ENCODE measurements at regions not wholly inside any gene's neighbourhood (a gene's known extent, or its start where the extent isn't known, plus 50 kb on each side); places are given as distances from the start of the nearest gene placed in this dataset.

- Histone ChIP-seq H4K20me1 (ENCODE audit: insufficient read depth) (no peaks in the 10 kb centered on the region), H3K4me1 (ENCODE audit: control insufficient read depth in 1 of 2, insufficient read depth in 2 of 2, low read length in 2 of 2) (peaks cover 0 to 17% of the 10 kb centered on the region in 2 experiments; a peak in 3 of 4 replicates), H3K9ac (ENCODE audit: low read length) (no peak overlapping the region), H3K4me2 (ENCODE audit: low read length) (no peak overlapping the region), H3K9me2 (ENCODE audit: insufficient read depth) (no peaks in the 10 kb centered on the region), H3K79me2 (ENCODE audit: insufficient read depth, low read length) (no peaks in the 10 kb centered on the region), H3K36me3 (ENCODE audit: control insufficient read depth in 1 of 2, insufficient read depth in 2 of 2, low read length in 2 of 2) (no peaks in the 10 kb centered on the region), H2AFZ (ENCODE audit: low read depth, low read length, poor library complexity, severe bottlenecking) (no peak overlapping the region), H3K27me3 (ENCODE audit: insufficient read depth, low read length) (no peaks in the 10 kb centered on the region), H3K27ac (ENCODE audit: low read depth, low read length) (no peak overlapping the region), H3K4me3 (replicated peaks in 1 of 2; ENCODE audit: low read depth in 1 of 2, low read length in 2 of 2) (no peak overlapping the region), H3K9me3 (ENCODE audit: control insufficient read depth in 1 of 2, insufficient read depth in 1 of 2, low read depth in 1 of 2, low read length in 2 of 2) (no peaks in the 10 kb centered on the region; a peak in 1 of 4 replicates)
- no TSS peak for BruUV-seq (replicated peaks)
- DNase-seq (ENCODE audit: low read depth, low spot score) (no peak), ATAC-seq (no peak)
- intact Hi-C loops (cut with micrococcal nuclease) = no loop called here
- POLR2A ChIA-PET = no interaction called here
- no peak for TF ChIP-seq JUND (IDR thresholded peaks at IDR 0.05)
- TF ChIP-seq FOSL1 (IDR thresholded peaks at IDR 0.05; ENCODE audit: low read depth) = no peak
- TF ChIP-seq, protein P1, sequence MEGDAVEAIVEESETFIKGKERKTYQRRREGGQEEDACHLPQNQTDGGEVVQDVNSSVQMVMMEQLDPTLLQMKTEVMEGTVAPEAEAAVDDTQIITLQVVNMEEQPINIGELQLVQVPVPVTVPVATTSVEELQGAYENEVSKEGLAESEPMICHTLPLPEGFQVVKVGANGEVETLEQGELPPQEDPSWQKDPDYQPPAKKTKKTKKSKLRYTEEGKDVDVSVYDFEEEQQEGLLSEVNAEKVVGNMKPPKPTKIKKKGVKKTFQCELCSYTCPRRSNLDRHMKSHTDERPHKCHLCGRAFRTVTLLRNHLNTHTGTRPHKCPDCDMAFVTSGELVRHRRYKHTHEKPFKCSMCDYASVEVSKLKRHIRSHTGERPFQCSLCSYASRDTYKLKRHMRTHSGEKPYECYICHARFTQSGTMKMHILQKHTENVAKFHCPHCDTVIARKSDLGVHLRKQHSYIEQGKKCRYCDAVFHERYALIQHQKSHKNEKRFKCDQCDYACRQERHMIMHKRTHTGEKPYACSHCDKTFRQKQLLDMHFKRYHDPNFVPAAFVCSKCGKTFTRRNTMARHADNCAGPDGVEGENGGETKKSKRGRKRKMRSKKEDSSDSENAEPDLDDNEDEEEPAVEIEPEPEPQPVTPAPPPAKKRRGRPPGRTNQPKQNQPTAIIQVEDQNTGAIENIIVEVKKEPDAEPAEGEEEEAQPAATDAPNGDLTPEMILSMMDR (IDR thresholded peaks at IDR 0.05 in 2 of 3, conservative IDR thresholded peaks at IDR 0.05 in 1 of 3; ENCODE audit: borderline replicate concordance in 1 of 3, insufficient read depth in 1 of 3, low read depth in 2 of 3, low read length in 2 of 3) = no peak
- TF ChIP-seq ELF1 (IDR thresholded peaks at IDR 0.05; ENCODE audit: borderline replicate concordance, low read depth) = no peak
- CTCF ChIA-PET = no interaction called here
- RAD21 ChIA-PET (ENCODE audit: low non-redundant PET in 1 of 2, low total read pairs in 2 of 2, uncharacterized antibody in 2 of 2, unreplicated experiment in 2 of 2) = no interaction called here
Observed at GRCh38 chr13:80036845-80037504, 304.0 kb downstream of the SPRY2 start.

DNA sequence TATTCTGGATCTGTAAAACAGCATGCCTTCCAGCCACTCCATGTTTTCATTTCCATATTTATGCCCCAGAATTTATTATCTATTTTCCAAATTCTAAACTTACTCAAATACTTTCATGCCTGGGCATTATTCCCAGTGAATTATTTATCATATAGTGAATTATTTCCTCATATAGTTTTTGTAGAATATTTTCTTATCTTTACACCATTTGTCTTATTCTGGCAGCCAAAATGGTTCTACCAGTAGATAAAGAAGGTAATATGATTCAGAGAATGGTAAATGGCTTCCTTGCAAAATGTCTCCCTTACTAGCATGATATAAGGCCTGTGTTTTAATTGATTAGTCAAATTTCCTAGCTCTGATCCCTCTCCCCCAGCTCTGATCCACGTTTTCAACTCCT, 305.8 kb downstream of the SPRY2 start:
- ChIA-PET RAD21 (ENCODE audit: low non-redundant PET in 1 of 2, low total read pairs in 2 of 2, uncharacterized antibody in 2 of 2, unreplicated experiment in 2 of 2) (no interaction called here), CTCF (no interaction called here), POLR2A (interaction anchor here (1.0 kb wide), 1 partner anchor 301 kb away, joined by 3 read pairs; no protein-coding TSS in a partner anchor)
- DNase-seq (ENCODE audit: low read depth, low spot score) (no peak), ATAC-seq (no peak)
- Histone ChIP-seq H3K27ac (ENCODE audit: low read depth, low read length) (no peak overlapping the region), H3K9me2 (ENCODE audit: insufficient read depth) (no peaks in the 10 kb centered on the region), H3K27me3 (ENCODE audit: insufficient read depth, low read length) (no peaks in the 10 kb centered on the region), H3K4me2 (ENCODE audit: low read length) (no peak overlapping the region), H3K9ac (ENCODE audit: low read length) (no peak overlapping the region), H3K79me2 (ENCODE audit: insufficient read depth, low read length) (no peaks in the 10 kb centered on the region), H4K20me1 (ENCODE audit: insufficient read depth) (no peaks in the 10 kb centered on the region), H3K9me3 (ENCODE audit: control insufficient read depth in 1 of 2, insufficient read depth in 1 of 2, low read depth in 1 of 2, low read length in 2 of 2) (no peaks in the 10 kb centered on the region; a peak in 1 of 4 replicates), H3K36me3 (ENCODE audit: control insufficient read depth in 1 of 2, insufficient read depth in 2 of 2, low read length in 2 of 2) (no peaks in the 10 kb centered on the region), H3K4me3 (replicated peaks in 1 of 2; ENCODE audit: low read depth in 1 of 2, low read length in 2 of 2) (no peak overlapping the region), H3K4me1 (ENCODE audit: control insufficient read depth in 1 of 2, insufficient read depth in 2 of 2, low read length in 2 of 2) (peaks cover 0 to 10% of the 10 kb centered on the region in 2 experiments; a peak in 2 of 4 replicates), H2AFZ (ENCODE audit: low read depth, low read length, poor library complexity, severe bottlenecking) (no peak overlapping the region)
- intact Hi-C loops (cut with micrococcal nuclease) = no loop called here
- TF ChIP-seq ZBTB33 (IDR thresholded peaks at IDR 0.05; ENCODE audit: extremely low read depth, insufficient replicate concordance, low read length) (no peak), FOSL1 (IDR thresholded peaks at IDR 0.05; ENCODE audit: low read depth) (no peak), POLR2AphosphoS5 (IDR thresholded peaks at IDR 0.05; ENCODE audit: low read depth, low read length) (no peak), SP1 (IDR thresholded peaks at IDR 0.05; ENCODE audit: low read depth) (no peak)
- TF ChIP-seq, protein P2, sequence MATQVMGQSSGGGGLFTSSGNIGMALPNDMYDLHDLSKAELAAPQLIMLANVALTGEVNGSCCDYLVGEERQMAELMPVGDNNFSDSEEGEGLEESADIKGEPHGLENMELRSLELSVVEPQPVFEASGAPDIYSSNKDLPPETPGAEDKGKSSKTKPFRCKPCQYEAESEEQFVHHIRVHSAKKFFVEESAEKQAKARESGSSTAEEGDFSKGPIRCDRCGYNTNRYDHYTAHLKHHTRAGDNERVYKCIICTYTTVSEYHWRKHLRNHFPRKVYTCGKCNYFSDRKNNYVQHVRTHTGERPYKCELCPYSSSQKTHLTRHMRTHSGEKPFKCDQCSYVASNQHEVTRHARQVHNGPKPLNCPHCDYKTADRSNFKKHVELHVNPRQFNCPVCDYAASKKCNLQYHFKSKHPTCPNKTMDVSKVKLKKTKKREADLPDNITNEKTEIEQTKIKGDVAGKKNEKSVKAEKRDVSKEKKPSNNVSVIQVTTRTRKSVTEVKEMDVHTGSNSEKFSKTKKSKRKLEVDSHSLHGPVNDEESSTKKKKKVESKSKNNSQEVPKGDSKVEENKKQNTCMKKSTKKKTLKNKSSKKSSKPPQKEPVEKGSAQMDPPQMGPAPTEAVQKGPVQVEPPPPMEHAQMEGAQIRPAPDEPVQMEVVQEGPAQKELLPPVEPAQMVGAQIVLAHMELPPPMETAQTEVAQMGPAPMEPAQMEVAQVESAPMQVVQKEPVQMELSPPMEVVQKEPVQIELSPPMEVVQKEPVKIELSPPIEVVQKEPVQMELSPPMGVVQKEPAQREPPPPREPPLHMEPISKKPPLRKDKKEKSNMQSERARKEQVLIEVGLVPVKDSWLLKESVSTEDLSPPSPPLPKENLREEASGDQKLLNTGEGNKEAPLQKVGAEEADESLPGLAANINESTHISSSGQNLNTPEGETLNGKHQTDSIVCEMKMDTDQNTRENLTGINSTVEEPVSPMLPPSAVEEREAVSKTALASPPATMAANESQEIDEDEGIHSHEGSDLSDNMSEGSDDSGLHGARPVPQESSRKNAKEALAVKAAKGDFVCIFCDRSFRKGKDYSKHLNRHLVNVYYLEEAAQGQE (IDR thresholded peaks at IDR 0.05; ENCODE audit: low read depth) = no peak
- BruUV-seq (replicated peaks) = no TSS peak
